ENCODE measurements at regions not wholly inside any gene's neighbourhood (a gene's known extent, or its start where the extent isn't known, plus 50 kb on each side); places are given as distances from the start of the nearest gene placed in this dataset.

- TF ChIP-seq CTCF (IDR thresholded peaks at IDR 0.05): no peak
- no peak for TF ChIP-seq POLR2A (IDR thresholded peaks at IDR 0.05)
Measured at GRCh38 chr20:20829681-20830080, 117.2 kb upstream of the RALGAPA2 start.

All from thyroid gland (tissue), 4 donors.